ENCODE measurements at regions not wholly inside any gene's neighbourhood (a gene's known extent, or its start where the extent isn't known, plus 50 kb on each side); places are given as distances from the start of the nearest gene placed in this dataset.

- no peak overlapping the region for H3K4me3 Mint-ChIP-seq
- H3K4me1 Mint-ChIP-seq (ENCODE audit: low read depth): no peaks in the 10 kb centered on the region
- H3K27me3 Mint-ChIP-seq (ENCODE audit: insufficient read depth): peaks cover 3% of the 10 kb centered on the region
- no peaks in the 10 kb centered on the region for H3K9me3 Mint-ChIP-seq
- no peak for DNase-seq (ENCODE audit: low spot score)
- H3K27ac Mint-ChIP-seq: no peak overlapping the region
- no peaks in the 10 kb centered on the region for H3K36me3 Mint-ChIP-seq (ENCODE audit: low read depth)
- intact Hi-C loops (cut with micrococcal nuclease): no loop called here
Measured at GRCh38 chr15:45743426-45744235, 108.8 kb downstream of the SQOR start.

DNA sequence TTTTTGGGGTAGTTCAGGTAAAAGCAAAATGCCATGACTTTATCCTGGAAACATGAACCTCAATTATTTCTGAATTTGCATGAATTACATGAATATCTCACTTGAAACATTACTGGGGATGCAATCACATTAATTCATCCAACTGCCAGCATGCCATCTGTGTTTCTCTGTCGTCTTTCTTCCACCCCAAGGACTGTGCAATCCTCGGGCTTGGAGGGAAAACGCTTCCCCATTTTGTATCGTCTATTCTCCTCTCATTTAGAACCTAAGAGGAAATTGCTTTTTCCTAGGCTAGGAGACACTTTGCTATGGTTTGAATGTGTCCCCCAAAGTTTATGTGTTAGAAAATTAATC is 109.4 kb downstream of the SQOR start:
- Mint-ChIP-seq H3K36me3 (ENCODE audit: low read depth) (no peaks in the 10 kb centered on the region), H3K27me3 (ENCODE audit: insufficient read depth) (peaks cover 3% of the 10 kb centered on the region)

DNA sequence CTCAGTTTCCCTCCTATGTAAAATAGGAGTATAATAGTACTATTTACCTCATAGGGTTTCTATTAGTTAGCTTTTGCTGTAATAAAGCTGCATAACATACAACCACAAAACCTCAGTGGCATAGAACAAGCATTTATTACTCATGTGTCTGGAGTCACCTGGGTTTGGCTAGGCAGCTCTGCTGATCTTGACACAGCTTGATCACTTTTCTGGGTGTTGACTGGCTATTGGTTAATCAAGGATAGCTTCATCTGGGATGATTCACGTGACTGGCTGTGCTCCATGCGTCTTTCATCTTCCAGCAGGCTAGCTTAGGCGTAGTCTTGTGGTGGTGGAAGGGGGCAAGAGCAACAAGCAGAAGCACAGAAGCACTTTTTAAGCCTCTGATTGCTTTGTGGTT is 112.6 kb downstream of the SQOR start:
- no peak for DNase-seq (ENCODE audit: low spot score)
- no peaks in the 10 kb centered on the region for H3K4me1 Mint-ChIP-seq (ENCODE audit: low read depth)
- H3K27ac Mint-ChIP-seq: no peak overlapping the region
- no peaks in the 10 kb centered on the region for H3K27me3 Mint-ChIP-seq (ENCODE audit: insufficient read depth)
- H3K36me3 Mint-ChIP-seq (ENCODE audit: low read depth): no peaks in the 10 kb centered on the region
- intact Hi-C loops (cut with micrococcal nuclease): no loop called here
- no peak overlapping the region for H3K4me3 Mint-ChIP-seq
- no peaks in the 10 kb centered on the region for H3K9me3 Mint-ChIP-seq

More for the DNA sequence above, 109.4 kb downstream of the SQOR start:
- DNase-seq (ENCODE audit: low spot score): no peak
- H3K4me1 Mint-ChIP-seq (ENCODE audit: low read depth): no peaks in the 10 kb centered on the region
- intact Hi-C loops (cut with micrococcal nuclease): no loop called here
- H3K9me3 Mint-ChIP-seq: no peaks in the 10 kb centered on the region
- H3K27ac Mint-ChIP-seq: no peak overlapping the region
- H3K4me3 Mint-ChIP-seq: no peak overlapping the region

- DNase-seq (ENCODE audit: low spot score): no peak
- no peak overlapping the region for H3K27ac Mint-ChIP-seq
- H3K9me3 Mint-ChIP-seq: no peaks in the 10 kb centered on the region
- H3K27me3 Mint-ChIP-seq (ENCODE audit: insufficient read depth): peaks cover 21% of the 10 kb centered on the region
- no peak overlapping the region for H3K4me3 Mint-ChIP-seq
- H3K4me1 Mint-ChIP-seq (ENCODE audit: low read depth): no peaks in the 10 kb centered on the region
- intact Hi-C loops (cut with micrococcal nuclease): no loop called here
- H3K36me3 Mint-ChIP-seq (ENCODE audit: low read depth): no peaks in the 10 kb centered on the region
Measured at GRCh38 chr15:45751629-45752028, 116.8 kb downstream of the SQOR start.

DNA sequence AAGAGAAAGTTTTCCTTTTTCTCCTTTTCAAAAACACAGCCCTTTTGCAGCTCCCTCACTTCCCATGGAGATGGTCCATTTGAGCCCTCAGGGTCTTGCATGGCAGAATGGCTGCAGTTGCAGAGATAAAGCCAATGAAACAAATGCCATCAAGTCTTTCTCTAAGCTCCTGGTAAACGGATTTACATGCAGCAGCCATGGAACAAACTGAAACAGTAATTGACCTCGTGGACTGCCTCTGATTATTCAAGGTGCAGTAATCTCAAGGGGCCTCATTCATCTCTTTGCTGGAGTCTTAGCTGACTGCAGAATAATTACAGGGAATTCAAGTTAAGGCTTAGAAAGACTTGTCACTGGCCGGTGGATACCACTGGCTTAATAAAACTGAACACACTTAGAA is 125.1 kb downstream of the SQOR start:
- DNase-seq (ENCODE audit: low spot score): no peak
- Mint-ChIP-seq H3K4me3 (no peak overlapping the region), H3K9me3 (no peaks in the 10 kb centered on the region), H3K27me3 (ENCODE audit: insufficient read depth) (peaks cover 23% of the 10 kb centered on the region), H3K4me1 (ENCODE audit: low read depth) (no peaks in the 10 kb centered on the region), H3K27ac (no peak overlapping the region), H3K36me3 (ENCODE audit: low read depth) (no peaks in the 10 kb centered on the region)
- intact Hi-C loops (cut with micrococcal nuclease): no loop called here

GRCh38 chr15:45762726-45763125 is 127.9 kb downstream of the SQOR start:
- no peak for DNase-seq (ENCODE audit: low spot score)
- H3K36me3 Mint-ChIP-seq (ENCODE audit: low read depth): no peaks in the 10 kb centered on the region
- H3K4me3 Mint-ChIP-seq: no peak overlapping the region
- no peaks in the 10 kb centered on the region for H3K9me3 Mint-ChIP-seq
- intact Hi-C loops (cut with micrococcal nuclease): no loop called here
- H3K27me3 Mint-ChIP-seq (ENCODE audit: insufficient read depth): peaks cover 3% of the 10 kb centered on the region
- H3K27ac Mint-ChIP-seq: no peak overlapping the region
- H3K4me1 Mint-ChIP-seq (ENCODE audit: low read depth): no peaks in the 10 kb centered on the region

DNA sequence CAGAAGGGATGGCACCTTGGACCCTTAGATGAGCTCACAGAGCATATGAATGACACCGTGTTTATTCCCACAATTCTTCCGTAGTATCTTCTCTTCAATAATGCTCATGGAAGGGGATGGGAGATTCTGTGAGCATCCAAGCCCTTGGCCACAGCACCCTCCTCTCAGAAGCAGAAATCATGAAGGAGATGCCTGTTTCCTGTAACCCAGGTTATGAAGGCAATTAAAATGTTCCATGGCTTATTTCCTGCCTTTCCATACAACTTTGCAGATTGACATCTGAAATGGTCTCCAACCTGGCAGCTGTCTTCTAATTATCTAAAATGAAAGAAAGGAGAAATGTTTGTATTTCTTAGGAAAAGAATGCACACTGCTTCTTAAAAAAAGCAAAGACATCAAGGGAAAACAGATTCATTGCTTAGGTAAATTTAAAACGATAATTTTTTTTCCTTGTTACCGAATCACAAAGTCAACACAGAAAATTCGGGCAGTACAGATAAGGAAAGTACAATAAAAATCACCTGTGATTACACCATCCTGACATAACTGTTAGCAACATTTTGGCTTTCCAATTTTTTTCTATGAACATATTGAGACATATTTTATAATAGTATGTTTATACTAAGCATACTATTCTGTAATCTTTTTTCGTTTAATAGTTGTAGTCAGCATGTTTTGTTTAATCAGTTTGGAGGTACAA is 128.5 kb downstream of the SQOR start:
- peaks cover 3% of the 10 kb centered on the region for H3K27me3 Mint-ChIP-seq (ENCODE audit: insufficient read depth)
- intact Hi-C loops (cut with micrococcal nuclease): no loop called here
- H3K9me3 Mint-ChIP-seq: no peaks in the 10 kb centered on the region
- no peaks in the 10 kb centered on the region for H3K4me1 Mint-ChIP-seq (ENCODE audit: low read depth)
- H3K4me3 Mint-ChIP-seq: no peak overlapping the region
- no peaks in the 10 kb centered on the region for H3K36me3 Mint-ChIP-seq (ENCODE audit: low read depth)
- DNase-seq (ENCODE audit: low spot score): no peak
- H3K27ac Mint-ChIP-seq: no peak overlapping the region

DNA sequence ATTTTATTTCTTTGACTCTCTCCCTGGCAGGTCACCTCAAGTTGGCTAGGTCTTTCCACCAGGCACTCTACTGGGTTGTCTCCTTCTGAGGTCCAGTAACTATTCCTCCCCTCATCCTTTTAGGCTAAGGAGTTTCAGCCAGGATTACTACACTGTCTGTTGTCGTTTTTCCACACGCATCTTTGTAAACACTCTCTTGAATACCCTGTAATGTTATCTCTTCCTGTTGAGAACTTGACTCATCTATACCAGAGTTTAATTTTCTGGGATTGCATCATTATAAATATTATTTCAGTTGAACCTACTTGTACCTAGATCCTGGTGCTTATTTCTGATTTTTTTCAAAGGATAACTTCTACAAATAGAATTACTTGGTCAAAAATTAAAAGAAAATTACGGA is 138.3 kb downstream of the SQOR start:
- no peaks in the 10 kb centered on the region for H3K36me3 Mint-ChIP-seq (ENCODE audit: low read depth)
- H3K4me1 Mint-ChIP-seq (ENCODE audit: low read depth): no peaks in the 10 kb centered on the region
- DNase-seq (ENCODE audit: low spot score): no peak
- no peaks in the 10 kb centered on the region for H3K9me3 Mint-ChIP-seq
- intact Hi-C loops (cut with micrococcal nuclease): no loop called here
- no peak overlapping the region for H3K27ac Mint-ChIP-seq
- no peak overlapping the region for H3K4me3 Mint-ChIP-seq
- peaks cover 6% of the 10 kb centered on the region for H3K27me3 Mint-ChIP-seq (ENCODE audit: insufficient read depth)

GRCh38 chr15:45776772-45777171 is 141.9 kb downstream of the SQOR start:
- intact Hi-C loops (cut with micrococcal nuclease): no loop called here

DNA sequence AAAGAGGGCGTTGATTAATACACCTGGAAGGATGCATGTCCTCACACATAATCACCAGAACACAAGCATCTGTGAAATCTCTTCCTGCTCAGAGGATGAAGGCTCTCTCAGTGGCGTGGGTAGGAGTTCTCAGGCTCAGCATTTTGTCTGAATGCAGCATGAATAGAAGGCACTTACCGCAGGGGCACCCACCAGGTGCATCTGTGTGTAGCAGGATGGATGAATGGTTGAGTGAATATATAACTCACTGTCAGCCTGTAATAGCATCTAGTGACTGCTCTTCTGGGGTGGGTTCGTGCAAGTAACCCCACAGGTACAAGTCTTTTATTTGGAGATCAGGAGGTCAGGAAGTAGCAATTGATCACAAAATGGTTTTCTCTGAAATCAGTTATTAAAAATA is 143.0 kb downstream of the SQOR start:
- Mint-ChIP-seq H3K4me3 (no peak overlapping the region), H3K36me3 (ENCODE audit: low read depth) (no peaks in the 10 kb centered on the region), H3K27me3 (ENCODE audit: insufficient read depth) (peaks cover 6% of the 10 kb centered on the region), H3K9me3 (no peaks in the 10 kb centered on the region), H3K27ac (no peak overlapping the region), H3K4me1 (ENCODE audit: low read depth) (no peaks in the 10 kb centered on the region)
- intact Hi-C loops (cut with micrococcal nuclease): no loop called here
- no peak for DNase-seq (ENCODE audit: low spot score)

More at GRCh38 chr15:45776772-45777171, 141.9 kb downstream of the SQOR start:
- Mint-ChIP-seq H3K27ac (no peak overlapping the region), H3K27me3 (ENCODE audit: insufficient read depth) (peaks cover 6% of the 10 kb centered on the region), H3K4me1 (ENCODE audit: low read depth) (no peaks in the 10 kb centered on the region), H3K36me3 (ENCODE audit: low read depth) (no peaks in the 10 kb centered on the region), H3K4me3 (no peak overlapping the region), H3K9me3 (no peaks in the 10 kb centered on the region)
- no peak for DNase-seq (ENCODE audit: low spot score)

GRCh38 chr15:45780352-45780751 is 145.5 kb downstream of the SQOR start:
- Mint-ChIP-seq H3K36me3 (ENCODE audit: low read depth) (no peaks in the 10 kb centered on the region), H3K4me3 (no peak overlapping the region), H3K4me1 (ENCODE audit: low read depth) (no peaks in the 10 kb centered on the region), H3K9me3 (no peaks in the 10 kb centered on the region), H3K27ac (no peak overlapping the region), H3K27me3 (ENCODE audit: insufficient read depth) (peaks cover 4% of the 10 kb centered on the region)
- DNase-seq (ENCODE audit: low spot score): no peak
- intact Hi-C loops (cut with micrococcal nuclease): no loop called here

DNA sequence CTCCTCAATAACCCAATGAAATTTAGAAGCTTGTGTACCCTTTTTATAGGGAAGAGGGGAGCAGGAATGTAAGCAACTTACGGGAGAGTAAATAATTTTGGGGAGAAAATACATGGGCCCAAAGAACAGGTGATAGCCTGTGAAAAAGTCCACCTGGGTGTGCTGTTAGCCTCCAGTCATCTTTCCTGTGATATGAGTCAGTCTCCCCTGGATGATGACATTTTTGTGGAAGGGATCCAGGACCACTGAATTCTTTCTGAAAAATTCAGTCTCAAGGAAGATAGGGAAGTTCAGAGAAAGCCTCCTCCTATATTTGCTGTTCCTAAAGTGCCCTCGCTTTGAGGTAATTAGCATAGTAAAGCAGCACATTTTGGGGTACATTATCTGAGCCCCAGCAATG is 149.8 kb downstream of the SQOR start:
- Mint-ChIP-seq H3K27ac (no peak overlapping the region), H3K36me3 (ENCODE audit: low read depth) (no peaks in the 10 kb centered on the region), H3K4me3 (no peak overlapping the region), H3K9me3 (no peaks in the 10 kb centered on the region), H3K27me3 (ENCODE audit: insufficient read depth) (no peaks in the 10 kb centered on the region), H3K4me1 (ENCODE audit: low read depth) (no peaks in the 10 kb centered on the region)
- DNase-seq (ENCODE audit: low spot score): no peak
- intact Hi-C loops (cut with micrococcal nuclease): no loop called here

- no peak for DNase-seq (ENCODE audit: low spot score)
- no peaks in the 10 kb centered on the region for H3K36me3 Mint-ChIP-seq (ENCODE audit: low read depth)
- no peak overlapping the region for H3K27ac Mint-ChIP-seq
- no peaks in the 10 kb centered on the region for H3K4me1 Mint-ChIP-seq (ENCODE audit: low read depth)
- H3K27me3 Mint-ChIP-seq (ENCODE audit: insufficient read depth): no peaks in the 10 kb centered on the region
- no peak overlapping the region for H3K4me3 Mint-ChIP-seq
- intact Hi-C loops (cut with micrococcal nuclease): no loop called here
- no peaks in the 10 kb centered on the region for H3K9me3 Mint-ChIP-seq
Measured at GRCh38 chr15:45785897-45786296, 151.1 kb downstream of the SQOR start.
